Fibroblast of villous mesenchyme (primary cell): ENCODE measurements at regions not wholly inside any gene's neighbourhood (a gene's known extent, or its start where the extent isn't known, plus 50 kb on each side); places are given as distances from the start of the nearest gene placed in this dataset.
"Not testable (repeated sequence)": the region's sequence is repeated elsewhere in the genome, so short reads cannot be mapped to it uniquely, and the experiment has no call there.

Experiments
- DNase-seq: peaks from one replicate; pipeline ENCODE4 v3.0.0-alpha.2; 2010; ENCODE audit warnings: low read depth
- H3K4me3 ChIP-seq: 2 replicates; pipeline ENCODE4 v1.5.1; 2011; ENCODE audit warnings: low read depth, mild to moderate bottlenecking, low read length
- CTCF ChIP-seq: IDR thresholded peaks from 2 replicates; pipeline ENCODE4 v1.5.1; 2012; ENCODE audit warnings: low read depth, mild to moderate bottlenecking, low read length; ENCODE audit not compliant: insufficient read depth

DNA sequence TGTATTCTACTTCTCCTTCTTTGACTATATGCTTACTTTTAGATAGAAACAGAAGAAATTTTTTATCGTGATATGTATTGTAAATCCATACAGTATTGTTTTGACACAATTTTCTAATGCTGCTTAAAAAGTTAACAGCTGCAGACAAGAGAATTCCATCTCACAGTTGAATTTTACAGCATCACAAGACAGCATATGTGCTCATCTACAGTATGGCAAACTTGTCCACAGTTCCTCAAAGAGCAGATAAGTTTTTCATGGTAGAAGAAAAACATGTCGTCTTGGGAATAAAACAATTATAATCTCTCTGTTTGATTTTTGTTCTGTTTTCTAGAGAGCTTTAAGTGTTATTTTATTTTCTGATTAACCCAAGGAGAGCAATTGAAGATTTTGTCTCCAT is 438.5 kb upstream of the NUDT12 start:
- DNase-seq, result no peak
- TF ChIP-seq CTCF, result no peak
- H3K4me3 ChIP-seq, result no peak overlapping the region

DNA sequence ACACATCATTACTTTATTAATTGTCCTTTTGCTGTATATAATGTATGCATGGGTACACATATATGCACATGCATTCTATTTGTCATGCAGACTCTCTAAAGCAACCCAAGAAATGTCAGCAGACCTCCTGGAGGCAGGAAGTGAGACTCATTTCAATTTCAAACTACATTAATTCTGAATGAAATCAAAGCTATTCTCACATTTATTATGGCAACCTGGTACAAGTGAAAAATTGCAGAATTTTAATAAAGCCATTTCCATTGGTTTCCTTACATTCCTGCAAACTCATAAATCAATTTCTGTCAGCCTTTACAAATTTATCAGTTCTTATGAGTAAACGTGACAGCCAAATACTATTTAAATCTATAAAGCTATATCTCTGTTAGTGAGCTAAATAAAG is 430.4 kb upstream of the NUDT12 start:
- DNase-seq, result no peak
- no peak for TF ChIP-seq CTCF
- no peak overlapping the region for H3K4me3 ChIP-seq

DNA sequence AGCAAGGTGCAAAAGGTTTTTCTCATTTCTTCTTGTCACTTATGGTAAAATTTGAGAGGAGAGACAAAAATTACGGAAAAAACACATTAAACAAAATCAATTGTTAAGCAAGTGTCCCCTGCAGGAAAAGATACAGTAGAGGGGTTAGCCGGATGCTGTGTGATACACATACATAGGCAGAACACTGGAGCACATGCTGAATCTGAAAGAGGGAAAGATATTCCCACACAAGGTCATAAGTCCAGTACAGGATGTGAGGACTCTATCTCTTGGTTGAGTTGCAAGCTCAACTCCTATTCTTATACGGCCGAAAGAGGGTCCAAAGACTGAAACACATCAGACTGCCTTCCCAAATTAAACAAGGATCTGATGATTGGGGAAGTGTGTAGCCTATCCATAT is 427.5 kb upstream of the NUDT12 start:
- no peak overlapping the region for H3K4me3 ChIP-seq
- no peak for DNase-seq
- TF ChIP-seq CTCF, result no peak

DNA sequence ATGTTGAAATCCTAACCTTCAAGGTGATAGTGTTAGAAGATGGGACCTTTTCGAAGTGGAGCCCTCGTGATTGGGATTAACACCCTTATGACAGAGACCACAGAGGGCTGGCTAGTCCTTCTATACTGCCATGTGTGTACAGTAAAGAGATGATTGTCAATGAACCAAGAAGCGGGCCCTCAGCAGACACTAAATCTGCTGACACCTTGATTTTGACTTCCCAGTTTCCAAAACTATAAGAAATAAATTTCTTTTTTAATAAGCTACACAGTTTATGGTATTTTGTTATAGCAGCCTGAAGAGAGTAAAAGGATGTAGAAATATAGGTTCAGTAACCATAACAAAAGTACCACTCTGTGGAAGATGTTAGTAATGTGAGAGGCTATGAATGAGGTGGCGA is 419.0 kb upstream of the NUDT12 start:
- TF ChIP-seq CTCF, result no peak
- no peak overlapping the region for H3K4me3 ChIP-seq
- no peak for DNase-seq

DNA sequence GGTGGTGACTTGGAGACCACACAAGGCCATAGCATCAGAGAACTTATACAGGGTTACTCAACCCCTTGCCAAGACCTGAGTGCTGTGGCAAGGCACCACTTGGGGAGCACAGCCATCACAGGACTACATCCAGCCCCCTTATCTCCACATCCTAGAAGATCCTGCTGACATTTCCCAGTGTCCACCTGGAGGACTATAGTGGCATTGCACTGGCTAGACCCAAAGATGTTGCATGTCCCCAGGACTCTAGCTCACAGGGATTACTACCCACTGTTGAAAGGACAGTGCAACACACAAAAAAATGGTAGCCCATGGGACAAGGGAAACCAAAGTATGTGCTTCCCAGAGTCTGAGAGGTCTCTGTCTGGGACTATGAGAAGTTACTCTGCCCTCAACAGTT is 411.1 kb upstream of the NUDT12 start:
- DNase-seq, result no peak
- H3K4me3 ChIP-seq, result no peak overlapping the region
- peak; percentile 4 for TF ChIP-seq CTCF

- not testable (repeated sequence) for DNase-seq, H3K4me3 ChIP-seq
Observed at GRCh38 chr5:103966295-103966694, 403.7 kb upstream of the NUDT12 start.

DNA sequence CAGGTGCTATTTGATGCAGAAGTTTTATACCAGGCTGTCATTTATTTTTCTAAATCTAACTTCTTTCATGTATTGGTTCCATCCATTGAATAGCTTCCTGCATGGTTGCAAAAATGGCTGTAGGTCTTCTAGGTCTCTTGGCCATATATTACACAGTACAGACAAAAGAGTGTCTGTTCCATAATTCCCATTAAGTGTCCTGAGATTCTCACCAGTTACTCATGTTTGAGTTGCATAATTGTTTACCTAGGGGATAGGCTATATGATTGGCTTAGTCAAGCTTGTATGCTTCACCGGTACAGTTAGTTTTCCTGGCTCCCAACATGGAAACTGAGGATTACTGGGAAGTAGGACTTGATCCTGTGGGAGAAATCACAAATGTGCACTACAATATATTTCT is 399.4 kb upstream of the NUDT12 start:
- H3K4me3 ChIP-seq, result no peak overlapping the region
- DNase-seq, result no peak
- TF ChIP-seq CTCF, result no peak
